ENCODE measurements at regions not wholly inside any gene's neighbourhood (a gene's known extent, or its start where the extent isn't known, plus 50 kb on each side); places are given as distances from the start of the nearest gene placed in this dataset.
"Not testable (repeated sequence)": the region's sequence is repeated elsewhere in the genome, so short reads cannot be mapped to it uniquely, and the experiment has no call there.

DNA sequence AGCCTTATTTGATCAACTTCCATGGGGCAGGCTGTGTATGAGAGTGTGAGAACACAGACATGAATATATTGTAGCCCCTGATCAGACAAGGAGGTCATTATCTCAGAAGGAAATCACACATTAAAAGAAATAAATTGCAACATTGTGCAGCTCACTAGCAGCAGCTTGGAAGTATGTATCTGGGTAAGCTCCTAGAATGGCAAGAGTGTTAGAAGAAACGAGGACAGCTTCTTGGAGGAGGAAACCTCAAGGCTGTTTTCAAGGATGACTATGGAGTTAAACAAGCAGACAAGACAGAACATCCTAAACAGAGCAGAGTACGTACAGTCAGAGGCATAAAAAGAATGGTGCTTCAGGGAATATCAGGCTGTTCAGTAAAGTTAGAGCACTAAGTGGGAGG, 511.0 kb downstream of the SLCO4C1 start:
- no peak for DNase-seq
- H3K36me3 ChIP-seq (replicated peaks): no peaks in the 10 kb centered on the region
- H3K27me3 ChIP-seq (replicated peaks): no peaks in the 10 kb centered on the region
- H3K4me3 ChIP-seq (ENCODE audit: low read depth, low read length): no peak overlapping the region
- in situ Hi-C loops (cut with HindIII; ENCODE audit: low pct_ligation_motif_present, low sequenced_read_pairs): no loop called here
- TF ChIP-seq CTCF (IDR thresholded peaks at IDR 0.05; ENCODE audit: low read depth, low read length, missing control alignments): no peak
- no peak overlapping the region for H3K27ac ChIP-seq

GRCh38 chr5:101783241-101784013, 512.7 kb downstream of the SLCO4C1 start:
- no peaks in the 10 kb centered on the region for H3K36me3 ChIP-seq (replicated peaks)
- no peak overlapping the region for H3K27ac ChIP-seq
- in situ Hi-C loops (cut with HindIII; ENCODE audit: low pct_ligation_motif_present, low sequenced_read_pairs): no loop called here
- no peak for DNase-seq
- H3K4me3 ChIP-seq (ENCODE audit: low read depth, low read length): peak overlapping the region; percentile 26
- TF ChIP-seq CTCF (IDR thresholded peaks at IDR 0.05; ENCODE audit: low read depth, low read length, missing control alignments): no peak
- no peaks in the 10 kb centered on the region for H3K27me3 ChIP-seq (replicated peaks)

- in situ Hi-C loops (cut with HindIII; ENCODE audit: low pct_ligation_motif_present, low sequenced_read_pairs): no loop called here
- Histone ChIP-seq H3K36me3 (replicated peaks) (no peaks in the 10 kb centered on the region), H3K27ac (no peak overlapping the region), H3K27me3 (replicated peaks) (no peaks in the 10 kb centered on the region), H3K4me3 (ENCODE audit: low read depth, low read length) (no peak overlapping the region)
- no peak for TF ChIP-seq CTCF (IDR thresholded peaks at IDR 0.05; ENCODE audit: low read depth, low read length, missing control alignments)
- no peak for DNase-seq
Observed at GRCh38 chr5:101782352-101783103, 513.6 kb downstream of the SLCO4C1 start.

- in situ Hi-C loops (cut with HindIII; ENCODE audit: low pct_ligation_motif_present, low sequenced_read_pairs): no loop called here
- DNase-seq: no peak
- H3K36me3 ChIP-seq (replicated peaks): no peaks in the 10 kb centered on the region
- no peak overlapping the region for H3K27ac ChIP-seq
- no peak for TF ChIP-seq CTCF (IDR thresholded peaks at IDR 0.05; ENCODE audit: low read depth, low read length, missing control alignments)
- no peaks in the 10 kb centered on the region for H3K27me3 ChIP-seq (replicated peaks)
- no peak overlapping the region for H3K4me3 ChIP-seq (ENCODE audit: low read depth, low read length)
Observed at GRCh38 chr5:101751105-101751504, 545.0 kb downstream of the SLCO4C1 start.

- DNase-seq; H3K27ac ChIP-seq; H3K4me3 ChIP-seq (ENCODE audit: low read depth, low read length); in situ Hi-C loops (cut with HindIII; ENCODE audit: low pct_ligation_motif_present, low sequenced_read_pairs); H3K27me3 ChIP-seq (replicated peaks); H3K36me3 ChIP-seq (replicated peaks): not testable (repeated sequence)
Observed at GRCh38 chr5:101743000-101743399, 553.1 kb downstream of the SLCO4C1 start.

DNA sequence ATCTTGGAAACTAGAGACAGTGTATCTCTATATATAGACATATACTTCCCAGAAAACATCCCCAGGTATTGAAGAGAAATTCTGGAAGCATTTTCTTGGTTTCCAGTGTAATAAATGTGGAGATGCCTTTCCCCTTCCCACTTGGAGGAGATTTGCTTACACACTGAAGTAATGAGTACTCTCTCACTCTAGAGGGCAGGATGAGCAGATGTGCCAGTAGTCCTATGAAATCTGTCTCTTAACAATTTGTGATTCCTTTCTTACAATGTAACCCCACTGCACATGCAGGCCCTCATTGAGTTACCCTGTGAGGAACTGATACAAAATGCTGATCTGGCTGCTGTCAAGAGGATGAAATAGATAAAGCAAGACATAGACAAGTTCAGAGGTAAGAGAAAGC, 567.2 kb downstream of the SLCO4C1 start:
- H3K27me3 ChIP-seq (replicated peaks): no peaks in the 10 kb centered on the region
- no peak overlapping the region for H3K27ac ChIP-seq
- H3K4me3 ChIP-seq (ENCODE audit: low read depth, low read length): no peak overlapping the region
- in situ Hi-C loops (cut with HindIII; ENCODE audit: low pct_ligation_motif_present, low sequenced_read_pairs): no loop called here
- no peak for DNase-seq
- no peaks in the 10 kb centered on the region for H3K36me3 ChIP-seq (replicated peaks)
- no peak for TF ChIP-seq CTCF (IDR thresholded peaks at IDR 0.05; ENCODE audit: low read depth, low read length, missing control alignments)
